NCI-H1436 treated with DMSO at 0.1 percent for 48 hours (cell line): ENCODE measurements at regions not wholly inside any gene's neighbourhood (a gene's known extent, or its start where the extent isn't known, plus 50 kb on each side); places are given as distances from the start of the nearest gene placed in this dataset.

Source experiments
- DNase-seq: peaks from one replicate; lab custom pipeline; 2025; lab: John Stamatoyannopoulos, UW

- no peak for DNase-seq
Measured at GRCh38 chr20:23279836-23280235, 70.8 kb upstream of the NXT1 start.

- no peak for DNase-seq
Measured at GRCh38 chr20:23278172-23278571, 72.4 kb upstream of the NXT1 start.

- no peak for DNase-seq
Measured at GRCh38 chr20:23277316-23277715, 73.3 kb upstream of the NXT1 start.

GRCh38 chr20:23273776-23274175 is 76.8 kb upstream of the NXT1 start:
- DNase-seq, result no peak

GRCh38 chr20:23272176-23273029 is 78.2 kb upstream of the NXT1 start:
- no peak for DNase-seq

- DNase-seq, result no peak
Measured at GRCh38 chr20:23270382-23270911, 80.1 kb upstream of the NXT1 start.

GRCh38 chr20:23269954-23270353 is 80.6 kb upstream of the NXT1 start:
- DNase-seq, result no peak

- no peak for DNase-seq
Measured at GRCh38 chr20:23268792-23269354, 81.7 kb upstream of the NXT1 start.

GRCh38 chr20:23267909-23268308 is 82.7 kb upstream of the NXT1 start:
- no peak for DNase-seq

GRCh38 chr20:23266530-23267398 is 83.8 kb upstream of the NXT1 start:
- no peak for DNase-seq

GRCh38 chr20:23265226-23265625 is 85.4 kb upstream of the NXT1 start:
- no peak for DNase-seq

GRCh38 chr20:23264545-23264944 is 86.0 kb upstream of the NXT1 start:
- DNase-seq, result no peak

GRCh38 chr20:23260181-23260840 is 90.3 kb upstream of the NXT1 start:
- DNase-seq, result no peak

GRCh38 chr20:23258747-23259121 is 91.9 kb upstream of the NXT1 start:
- DNase-seq, result no peak

GRCh38 chr20:23257848-23258746 is 92.5 kb upstream of the NXT1 start:
- DNase-seq, result peak; percentile 74

- DNase-seq, result no peak
Measured at GRCh38 chr20:23257106-23257761, 93.4 kb upstream of the NXT1 start.

GRCh38 chr20:23255716-23256385 is 94.7 kb upstream of the NXT1 start:
- DNase-seq, result no peak

GRCh38 chr20:23255106-23255505 is 95.5 kb upstream of the NXT1 start:
- no peak for DNase-seq

- DNase-seq, result no peak
Measured at GRCh38 chr20:23254505-23254904, 96.1 kb upstream of the NXT1 start.

GRCh38 chr20:23254034-23254433 is 96.6 kb upstream of the NXT1 start:
- no peak for DNase-seq
